CMK (cell line): ENCODE measurements at regions not wholly inside any gene's neighbourhood (a gene's known extent, or its start where the extent isn't known, plus 50 kb on each side); places are given as distances from the start of the nearest gene placed in this dataset.

Experiments
- DNase-seq: peaks from one replicate; pipeline ENCODE4 v3.0.0-alpha.2; 2010; ENCODE audit warnings: low read depth

DNA sequence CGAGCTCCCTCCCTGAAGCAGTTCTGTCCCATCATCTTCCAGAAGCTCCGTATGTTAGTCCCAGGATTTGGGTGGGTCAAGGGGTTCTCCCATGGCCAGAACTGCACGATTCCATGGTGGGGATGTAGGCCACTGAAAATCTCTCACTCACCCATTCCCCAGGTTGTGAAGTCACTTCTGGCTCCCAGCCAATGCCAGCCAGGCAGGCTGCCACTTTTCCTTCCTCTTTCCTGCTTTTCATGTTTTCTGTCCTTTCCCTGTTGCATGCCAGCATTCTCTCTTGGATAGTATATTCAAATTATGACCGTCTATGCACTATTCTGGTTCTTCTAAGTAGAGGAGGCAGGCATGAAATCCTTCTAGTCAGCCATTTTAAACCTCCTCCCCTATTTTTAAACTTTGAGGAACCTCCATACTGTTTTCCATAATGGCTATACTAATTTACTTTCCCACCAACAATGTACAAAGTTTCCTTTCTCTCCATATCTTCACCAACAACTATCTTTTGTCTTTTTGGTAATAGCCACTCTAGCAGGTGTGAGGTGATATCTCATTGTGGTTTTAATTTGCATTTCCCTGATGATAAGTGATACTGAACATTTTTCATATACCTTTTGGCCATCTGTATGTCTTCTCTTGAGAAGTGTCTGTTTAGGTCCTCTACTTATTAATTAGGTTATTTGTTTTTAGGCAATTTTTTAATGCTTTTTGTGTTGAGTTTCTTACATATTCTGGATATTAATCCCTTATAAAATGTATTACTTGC lies 182.1 kb upstream of the TET2 start:
- no peak for DNase-seq

DNA sequence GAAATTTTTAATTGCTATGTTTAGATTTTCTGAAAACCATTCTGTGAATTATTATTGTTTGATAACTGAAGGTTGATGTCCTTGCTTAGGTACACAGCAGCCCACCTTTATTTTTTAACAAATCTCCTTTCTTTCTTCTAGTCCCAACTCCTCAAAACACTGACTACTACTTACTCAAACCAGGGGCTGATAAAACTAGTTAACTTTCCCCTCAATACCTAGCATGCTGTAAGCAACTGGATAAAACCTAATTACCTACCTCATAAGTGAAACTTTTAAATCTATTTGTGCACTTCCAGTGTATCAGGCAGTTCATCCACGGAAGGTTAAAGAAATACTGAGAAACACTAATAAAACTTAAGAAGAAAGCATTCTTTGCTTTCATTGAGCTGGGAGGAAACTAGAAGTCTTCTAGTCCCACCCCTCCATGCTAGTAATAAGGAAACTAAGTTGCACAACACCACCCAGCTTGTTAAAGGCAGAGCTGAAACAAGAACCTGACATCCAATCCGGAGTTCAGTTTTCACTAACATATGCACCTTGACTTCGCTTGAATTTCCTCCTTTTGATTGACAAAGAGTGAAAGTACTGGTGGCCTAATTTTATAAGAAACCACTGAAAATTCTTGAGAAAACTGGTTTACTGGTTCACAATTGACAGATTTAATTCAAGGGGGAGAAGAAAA lies 180.2 kb upstream of the TET2 start:
- no peak for DNase-seq

DNA sequence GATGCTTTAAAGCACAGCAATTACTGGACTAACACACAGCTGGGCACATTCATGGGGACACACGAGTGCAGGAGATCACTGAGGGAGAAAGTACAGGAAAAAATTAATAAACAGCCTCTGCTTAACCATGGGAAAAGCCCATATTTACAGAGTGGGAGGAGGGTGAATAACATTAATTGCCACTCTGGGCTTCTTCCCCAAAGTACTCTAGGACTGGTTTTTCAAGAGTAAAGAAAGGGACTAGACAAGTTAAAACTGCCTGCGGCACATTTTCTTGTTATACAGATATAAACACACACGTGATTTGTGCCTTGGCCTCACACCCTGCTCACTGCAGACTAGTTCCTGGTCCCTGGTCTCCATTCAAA lies 179.7 kb upstream of the TET2 start:
- no peak for DNase-seq

DNA sequence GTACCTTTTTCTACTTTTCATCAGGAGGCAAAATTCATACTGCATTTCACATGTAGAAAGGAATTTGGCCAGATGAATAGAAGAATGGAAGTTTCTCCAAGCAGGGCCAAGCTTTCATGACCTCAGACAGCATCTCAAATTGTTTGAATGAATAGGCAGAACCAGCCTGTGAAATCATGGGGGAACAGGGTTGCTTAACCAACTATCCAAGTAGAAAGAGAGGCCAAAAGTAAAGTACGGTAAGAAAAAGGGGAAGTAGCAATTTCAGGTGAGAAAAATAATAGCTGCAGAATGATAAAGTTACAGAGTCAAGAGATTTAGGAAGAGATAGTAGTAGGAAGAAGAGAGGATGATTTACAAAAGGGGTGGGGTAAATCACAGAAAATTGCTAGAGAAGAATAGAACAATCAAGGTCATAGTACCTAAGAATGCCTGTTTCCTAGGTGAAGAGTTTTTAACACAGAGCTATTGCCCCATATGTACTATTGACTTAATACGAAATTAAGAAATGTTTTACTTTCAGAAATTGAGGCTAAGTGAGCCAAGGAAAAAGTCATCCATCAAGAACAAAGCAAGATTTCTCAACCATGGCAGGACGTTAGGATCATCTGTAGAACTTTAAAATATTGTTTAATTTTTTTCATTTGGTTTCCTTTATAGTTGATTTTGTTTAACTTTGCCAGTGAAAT lies 177.1 kb upstream of the TET2 start:
- DNase-seq: no peak

DNA sequence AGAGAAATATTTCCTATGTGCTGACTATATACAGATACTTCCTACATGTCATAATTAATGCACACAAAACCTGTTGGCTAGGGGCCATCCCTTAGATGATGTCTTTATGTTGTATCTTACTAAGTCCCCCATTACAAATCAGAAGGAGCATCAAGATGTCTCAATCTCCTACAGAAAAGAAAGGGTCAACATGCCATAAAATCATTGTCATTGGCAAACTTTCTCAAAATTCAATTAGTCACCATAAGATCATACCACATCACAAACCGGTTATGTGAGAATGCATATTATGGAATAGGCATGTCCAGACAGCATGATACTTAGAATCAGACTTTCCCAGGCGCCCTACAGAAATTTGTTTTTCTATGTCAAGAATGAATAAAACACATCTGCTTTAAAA lies 175.2 kb upstream of the TET2 start:
- no peak for DNase-seq

DNA sequence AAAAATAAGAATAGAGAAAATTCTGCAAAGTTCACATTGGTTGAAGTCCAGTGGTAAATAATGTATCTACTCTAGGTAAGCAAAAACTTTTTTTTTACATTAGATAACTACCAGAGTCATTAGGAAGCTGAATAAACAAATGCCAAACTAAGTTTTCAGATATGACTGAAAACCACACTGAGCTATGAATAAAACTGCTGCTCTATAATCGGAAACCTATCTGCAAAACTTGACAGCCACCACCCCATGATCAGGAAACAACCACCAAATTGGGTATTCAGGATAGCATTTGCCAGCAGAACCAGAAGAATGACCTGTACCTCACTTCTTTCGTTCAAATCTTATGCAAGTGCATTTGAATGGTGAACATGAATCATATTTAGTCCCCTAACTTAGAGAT lies 173.0 kb upstream of the TET2 start:
- no peak for DNase-seq

DNA sequence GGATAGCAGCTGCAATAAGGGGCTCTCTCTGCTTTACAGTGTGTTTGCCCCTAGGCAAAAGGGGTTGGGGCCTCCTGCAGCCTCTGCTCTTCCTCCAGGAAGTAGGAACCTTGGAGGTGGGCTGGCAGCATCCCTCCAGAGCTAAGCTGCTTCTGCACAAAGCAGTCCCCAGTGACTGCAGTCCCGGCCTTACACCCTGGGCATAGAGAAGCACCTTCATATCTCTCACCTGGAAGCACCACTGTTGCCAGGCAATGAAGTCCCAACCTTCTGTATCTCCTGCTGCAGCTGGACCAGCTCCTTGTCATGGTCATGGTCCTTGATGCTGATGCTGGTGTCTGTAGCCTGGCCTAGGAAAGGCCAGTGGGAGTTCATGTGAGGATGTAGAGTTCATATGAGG lies 171.1 kb upstream of the TET2 start:
- DNase-seq: no peak

DNA sequence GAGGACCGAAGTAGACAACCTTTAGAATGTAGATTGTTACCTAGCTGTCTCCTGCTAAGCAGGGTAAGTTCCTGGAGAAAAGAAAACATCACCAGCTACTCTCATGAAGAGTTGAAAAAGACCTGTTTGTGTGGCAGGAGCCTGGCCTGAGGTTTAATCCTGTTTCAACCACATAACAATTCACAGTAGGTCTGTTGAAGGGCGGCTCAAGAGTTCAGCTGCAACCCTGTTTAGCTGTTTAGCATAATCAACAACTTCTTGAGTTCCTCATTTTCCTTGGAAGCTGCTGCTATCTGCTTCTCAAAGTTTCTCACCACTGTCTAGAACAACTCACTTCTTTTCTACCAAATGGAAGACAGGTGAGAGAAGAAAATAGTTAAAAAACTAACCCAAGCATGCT lies 170.4 kb upstream of the TET2 start:
- DNase-seq: no peak

DNA sequence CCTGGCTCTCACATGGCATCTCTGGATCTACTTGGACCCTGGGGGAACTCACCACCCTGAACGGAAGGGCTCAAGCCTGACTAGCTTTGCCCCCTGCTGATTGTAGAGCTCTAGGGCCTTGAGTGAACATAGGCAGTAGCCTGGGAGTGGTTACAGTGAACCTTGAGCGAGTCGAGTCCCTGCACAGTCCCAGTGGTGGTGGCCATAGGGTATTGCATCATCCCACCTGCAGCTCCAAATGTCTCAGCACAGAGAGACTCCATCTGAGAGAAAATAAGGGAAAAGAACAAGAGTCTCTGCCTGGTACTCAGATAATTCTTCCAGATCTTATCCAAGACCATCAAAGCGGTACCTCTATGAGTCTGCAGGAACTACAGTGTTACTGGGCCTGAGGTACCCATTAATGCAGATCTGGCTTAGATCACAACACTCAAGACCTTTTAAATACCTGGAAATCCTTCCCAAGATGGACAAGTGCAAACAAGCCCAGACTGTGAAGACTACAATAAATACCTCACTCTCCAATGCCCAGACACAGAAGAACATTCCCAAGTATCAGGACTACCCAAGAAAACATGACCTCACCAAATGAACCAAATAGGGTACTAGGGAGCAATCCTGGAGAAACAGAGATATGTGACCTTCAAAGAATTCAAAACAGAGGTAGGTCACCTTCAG lies 167.5 kb upstream of the TET2 start:
- DNase-seq: no peak

DNA sequence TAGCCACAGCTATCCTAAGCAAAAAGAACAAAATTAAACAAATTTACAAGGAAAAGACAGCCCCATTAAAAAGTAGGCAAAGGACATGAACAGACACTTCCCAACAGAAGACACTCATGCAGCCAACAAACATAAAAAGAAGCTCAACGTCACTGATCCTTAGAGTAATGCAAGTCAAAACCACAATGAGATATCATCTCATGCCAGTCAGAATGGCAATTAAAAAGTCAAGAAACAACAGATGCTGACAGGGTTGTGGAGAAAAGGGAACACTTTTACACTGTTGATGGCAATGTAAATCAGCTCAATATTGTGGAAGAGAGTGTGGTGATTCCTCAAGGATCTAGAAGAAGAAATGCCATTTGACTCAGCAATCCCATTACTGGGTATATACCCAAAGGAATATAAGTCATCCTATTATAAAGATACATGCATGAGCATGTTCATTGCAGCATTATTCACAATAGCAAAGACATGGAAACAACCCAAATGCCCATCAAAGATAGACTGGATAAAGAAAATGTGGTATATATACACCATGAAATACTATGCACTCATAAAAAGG lies 163.0 kb upstream of the TET2 start:
- no peak for DNase-seq

DNA sequence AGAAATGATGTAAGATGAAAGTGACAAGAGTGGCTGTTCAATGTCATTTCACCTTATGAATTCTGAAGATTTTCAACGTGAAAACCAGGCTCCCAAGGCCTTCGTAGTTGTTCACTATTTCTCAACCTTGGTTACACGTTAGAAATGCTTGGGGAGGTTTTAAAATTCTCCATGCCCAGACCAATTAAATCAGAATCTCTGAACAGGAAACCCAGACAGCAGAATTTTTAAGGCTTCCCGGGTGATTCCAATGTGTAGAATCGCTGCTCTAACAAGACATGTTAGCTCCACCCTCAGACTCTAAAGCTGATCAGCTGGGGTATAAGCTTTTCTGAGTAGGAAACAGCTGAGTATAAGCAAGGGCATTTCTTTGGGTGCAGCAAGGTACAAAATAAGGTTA lies 160.4 kb upstream of the TET2 start:
- no peak for DNase-seq

DNA sequence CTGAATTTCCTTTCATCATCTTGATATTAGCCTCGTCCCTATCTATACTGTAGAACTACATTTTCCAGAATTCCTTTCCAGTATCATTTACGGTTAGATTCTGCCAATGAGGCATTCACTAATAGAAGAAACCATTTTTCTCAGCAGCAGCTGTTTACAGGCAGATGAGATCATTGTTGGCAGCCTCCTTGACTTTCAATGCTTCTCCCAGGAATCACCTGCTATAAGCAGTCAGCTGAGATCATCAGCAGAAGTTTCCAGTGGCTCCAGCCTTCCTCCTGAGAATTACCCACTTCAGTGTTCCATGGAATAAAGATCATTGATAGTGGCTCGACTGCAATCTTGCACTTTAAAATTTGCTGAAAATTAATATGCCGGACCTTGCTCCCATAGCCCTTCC lies 157.3 kb upstream of the TET2 start:
- DNase-seq: no peak

DNA sequence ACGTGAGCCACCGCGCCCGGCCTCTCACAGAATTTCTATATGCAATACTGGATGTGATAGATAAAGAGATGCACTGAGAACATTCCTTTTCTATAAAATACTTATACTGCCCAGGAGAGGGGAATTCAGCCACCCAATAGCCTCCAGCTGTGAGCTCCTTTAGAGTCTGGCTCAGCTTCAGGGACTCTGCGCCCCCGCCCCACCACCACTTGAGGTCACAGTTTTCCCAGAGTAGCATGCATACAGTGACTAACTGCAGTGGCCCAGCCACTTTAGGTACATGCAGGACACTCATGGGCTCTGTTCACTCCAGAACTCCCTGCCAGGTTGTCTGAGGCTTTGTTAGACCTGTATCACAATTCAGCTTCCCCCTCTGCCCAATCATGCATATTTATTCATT lies 144.4 kb upstream of the TET2 start:
- DNase-seq: no peak

DNA sequence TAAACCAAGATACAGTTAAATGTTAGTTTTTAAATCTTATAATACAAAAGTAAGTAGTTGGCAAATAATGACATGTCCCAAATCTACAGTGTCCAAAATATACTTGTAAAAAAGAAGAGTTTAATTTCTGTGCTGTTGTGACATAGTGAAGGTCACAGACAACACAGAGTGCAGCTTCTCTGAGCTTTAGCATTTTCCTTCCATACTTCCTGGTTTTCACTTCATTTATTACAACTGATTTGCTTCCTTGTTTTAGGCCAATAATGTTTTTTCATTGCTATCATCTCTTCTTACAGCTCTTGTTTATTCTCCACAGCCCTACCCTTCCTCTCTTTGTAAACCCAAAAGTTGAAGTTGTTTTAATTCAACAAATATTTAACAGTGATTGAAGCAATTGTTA lies 132.4 kb upstream of the TET2 start:
- DNase-seq: no peak

DNA sequence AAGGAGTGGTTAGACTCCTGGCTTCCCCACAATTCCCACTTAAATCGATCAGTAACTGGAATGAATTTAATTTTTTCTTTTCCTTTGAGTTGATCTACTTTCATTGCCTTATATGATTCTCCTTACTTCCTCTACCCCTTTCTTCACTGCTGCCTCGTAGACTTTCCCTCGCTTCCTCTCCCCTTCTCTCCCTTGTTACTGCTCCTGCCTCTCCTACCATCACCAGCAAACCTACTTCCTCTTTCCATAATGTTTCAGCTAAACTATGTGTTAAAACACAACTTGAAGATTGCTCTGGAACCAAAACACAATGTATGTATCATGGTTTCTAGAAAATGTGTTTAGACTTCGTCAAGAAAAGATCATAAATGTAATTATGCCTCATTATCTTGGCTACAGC lies 132.0 kb upstream of the TET2 start:
- DNase-seq: no peak

DNA sequence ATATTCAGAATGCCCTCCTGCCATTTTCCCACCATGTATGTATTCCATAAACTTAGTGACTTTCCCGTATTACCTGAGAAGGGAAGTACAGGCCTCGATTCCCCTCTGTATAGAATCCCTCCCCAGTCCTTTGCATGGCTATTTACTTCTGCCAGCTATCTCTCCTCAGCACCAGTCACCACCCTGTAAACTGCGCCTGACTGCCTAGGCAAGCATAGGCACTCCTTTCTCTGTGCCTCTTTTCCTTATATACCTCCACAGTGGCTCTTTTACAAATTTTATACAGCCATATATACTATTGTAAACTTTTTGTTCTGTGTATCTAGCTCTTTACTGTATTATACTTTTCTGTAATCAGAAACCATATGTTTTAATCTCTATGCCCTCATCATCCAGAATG lies 130.9 kb upstream of the TET2 start:
- no peak for DNase-seq

DNA sequence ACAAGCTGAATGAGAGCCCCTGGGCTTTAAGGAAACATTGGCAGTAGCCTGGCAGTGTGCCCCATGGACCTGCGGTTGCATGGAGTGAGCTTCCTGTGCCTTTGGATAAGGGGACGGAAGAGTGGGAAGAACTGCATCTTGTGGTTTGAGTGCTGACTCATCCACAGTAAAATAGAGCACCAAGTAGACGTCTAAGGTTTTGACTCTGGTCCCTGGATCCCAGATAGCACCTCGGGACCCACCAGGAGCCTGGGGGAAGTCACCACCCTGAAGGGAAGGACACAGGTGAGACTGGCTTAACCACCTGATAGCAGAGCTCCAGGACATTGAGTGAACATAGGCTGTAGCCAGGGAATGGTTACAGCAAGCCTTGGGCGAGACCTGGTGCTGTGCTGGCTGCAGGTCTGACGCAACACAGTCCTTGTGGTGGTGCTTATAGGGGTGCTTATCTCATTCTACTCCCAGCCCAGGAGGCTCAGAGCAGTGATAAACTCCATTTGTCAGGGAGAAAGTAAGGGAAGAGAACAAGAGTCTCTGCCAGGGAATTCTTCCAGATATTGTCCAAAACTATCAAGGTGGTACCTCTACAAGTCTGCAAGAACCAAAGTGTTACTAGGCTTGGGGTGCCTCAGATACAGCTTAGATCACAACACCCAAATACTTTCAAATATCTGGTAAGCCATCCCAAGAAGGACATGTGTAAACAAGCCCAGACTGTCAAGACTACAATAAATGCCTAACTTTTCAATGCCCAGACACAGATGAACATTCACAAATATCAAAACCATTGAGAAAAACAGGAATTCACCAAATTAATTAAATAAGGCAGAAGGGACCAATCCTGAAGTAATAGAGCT lies 123.6 kb upstream of the TET2 start:
- DNase-seq: peak; percentile 22

DNA sequence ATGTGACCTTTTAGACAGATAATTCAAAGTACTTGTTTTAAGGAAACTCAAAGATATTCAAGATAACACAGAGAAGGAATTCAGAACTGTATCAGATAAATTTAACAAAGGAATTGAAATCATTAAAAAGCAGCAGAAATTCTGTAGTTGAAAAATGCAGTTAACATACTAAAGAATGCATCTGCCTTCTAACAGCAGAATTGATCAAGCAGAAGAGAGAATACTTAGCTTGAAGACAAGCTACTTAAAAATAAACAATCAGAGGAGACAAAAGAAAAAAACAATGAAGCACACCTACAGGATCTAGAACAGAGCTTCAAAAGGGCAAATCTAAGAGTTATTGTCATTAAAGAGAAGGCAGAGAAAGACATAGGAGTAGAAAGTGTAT lies 123.0 kb upstream of the TET2 start:
- DNase-seq: no peak

DNA sequence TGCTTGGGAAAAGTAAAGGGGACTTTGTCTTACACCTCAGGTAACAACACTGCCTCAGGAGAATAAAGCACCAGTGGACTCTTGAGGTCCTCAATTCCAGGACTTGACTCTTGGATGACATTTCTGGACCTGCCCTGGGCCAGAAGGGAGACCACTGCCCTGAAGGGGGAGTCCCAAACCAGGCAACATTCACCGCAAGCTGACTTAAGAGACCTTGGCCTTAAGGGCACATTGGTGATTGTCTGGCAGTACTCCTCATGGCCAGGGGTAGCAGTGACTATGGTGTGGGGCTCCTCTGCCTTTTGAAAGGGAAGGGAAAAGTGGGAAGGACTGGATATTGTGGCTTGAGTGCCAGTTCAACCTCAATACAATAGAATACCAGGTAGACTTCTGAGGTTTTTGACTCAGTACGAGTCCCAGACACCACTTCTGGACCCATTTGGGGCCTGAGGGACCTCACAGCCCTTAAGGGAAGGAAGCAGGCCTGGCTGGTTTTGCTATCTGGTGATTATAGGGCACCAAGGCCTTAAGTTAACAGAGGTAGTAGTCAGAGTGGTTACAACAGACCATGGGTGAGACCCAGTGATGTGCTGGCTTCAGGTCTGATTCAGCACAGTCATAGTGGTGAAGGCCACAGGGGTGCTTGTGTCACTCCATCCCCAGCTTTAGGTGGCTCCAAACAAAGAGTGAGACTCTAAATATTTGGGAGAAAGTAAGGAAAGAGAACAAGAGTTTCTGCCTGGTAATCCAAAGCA lies 121.2 kb upstream of the TET2 start:
- no peak for DNase-seq

DNA sequence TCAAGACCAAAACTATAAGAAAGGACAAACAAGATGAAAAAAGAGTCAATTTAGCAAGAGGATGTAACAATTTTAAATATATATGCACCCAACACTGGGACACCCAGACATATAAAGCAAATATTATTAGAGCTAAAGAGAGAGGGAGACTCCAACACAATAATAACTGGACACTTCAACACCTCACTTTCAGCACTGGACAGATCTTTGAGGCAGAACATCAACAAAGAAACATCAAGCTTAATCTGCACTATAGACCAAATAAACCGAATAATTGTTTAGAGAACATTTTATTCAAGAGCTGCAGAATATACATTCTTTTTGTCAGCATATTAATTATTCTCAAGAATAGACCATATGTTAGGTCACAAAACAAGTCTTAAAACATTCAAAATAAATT lies 109.7 kb upstream of the TET2 start:
- no peak for DNase-seq

DNA sequence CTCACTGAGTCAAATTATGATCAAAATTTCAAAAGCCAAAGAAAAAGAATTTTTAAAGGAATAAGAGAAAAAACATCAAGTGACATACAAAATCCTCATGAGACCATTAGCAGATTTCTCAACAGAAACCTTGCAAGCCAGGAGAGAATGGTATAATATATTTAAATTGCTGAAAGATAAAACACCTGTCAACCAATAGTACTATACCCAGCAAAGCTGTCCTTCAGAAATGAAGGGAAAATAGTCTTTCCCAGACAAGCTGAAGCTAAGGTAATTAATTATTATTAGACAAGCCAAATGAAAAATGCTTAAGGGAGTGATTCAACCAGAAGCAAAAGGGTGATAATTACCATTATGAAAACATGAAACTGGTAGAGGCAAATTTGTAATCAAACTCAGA lies 104.2 kb upstream of the TET2 start:
- DNase-seq: no peak
